HG03139 (cell line): ENCODE measurements at regions not wholly inside any gene's neighbourhood (a gene's known extent, or its start where the extent isn't known, plus 50 kb on each side); places are given as distances from the start of the nearest gene placed in this dataset.
"Not testable (repeated sequence)": the region's sequence is repeated elsewhere in the genome, so short reads cannot be mapped to it uniquely, and the experiment has no call there.

Experiments used
- ATAC-seq: cut with Tn5 transposase; IDR thresholded peaks from one replicate; pipeline ENCODE4 v1.9.1; 2021; ENCODE audit not compliant: unreplicated experiment

- no peak for ATAC-seq
These were observed 207.2 kb upstream of the ZNF184 start for GRCh38 chr6:27679964-27680694.

- no peak for ATAC-seq
These were observed 206.5 kb upstream of the ZNF184 start for GRCh38 chr6:27679308-27679963.

DNA sequence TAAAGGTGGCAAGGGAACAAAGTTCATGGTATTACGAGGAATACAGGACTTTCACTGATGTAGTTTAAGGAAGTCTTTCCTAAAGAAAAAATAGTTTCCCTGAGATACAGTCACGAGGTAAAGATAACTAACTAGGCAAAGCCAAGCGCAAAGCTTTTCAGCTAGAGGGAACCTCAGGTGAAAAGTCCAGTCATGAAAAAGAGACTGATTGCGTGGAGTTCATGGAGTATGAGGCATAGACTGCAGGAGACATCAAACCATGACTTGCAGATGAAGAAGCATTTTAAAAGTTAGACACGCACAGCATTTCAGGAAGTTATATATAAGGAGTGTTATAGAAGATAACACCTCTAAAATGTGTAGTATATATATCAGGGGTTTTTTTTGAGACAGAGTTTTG, 205.6 kb upstream of the ZNF184 start:
- no peak for ATAC-seq

- ATAC-seq = no peak
These were observed 202.0 kb upstream of the ZNF184 start for GRCh38 chr6:27674882-27675281.

DNA sequence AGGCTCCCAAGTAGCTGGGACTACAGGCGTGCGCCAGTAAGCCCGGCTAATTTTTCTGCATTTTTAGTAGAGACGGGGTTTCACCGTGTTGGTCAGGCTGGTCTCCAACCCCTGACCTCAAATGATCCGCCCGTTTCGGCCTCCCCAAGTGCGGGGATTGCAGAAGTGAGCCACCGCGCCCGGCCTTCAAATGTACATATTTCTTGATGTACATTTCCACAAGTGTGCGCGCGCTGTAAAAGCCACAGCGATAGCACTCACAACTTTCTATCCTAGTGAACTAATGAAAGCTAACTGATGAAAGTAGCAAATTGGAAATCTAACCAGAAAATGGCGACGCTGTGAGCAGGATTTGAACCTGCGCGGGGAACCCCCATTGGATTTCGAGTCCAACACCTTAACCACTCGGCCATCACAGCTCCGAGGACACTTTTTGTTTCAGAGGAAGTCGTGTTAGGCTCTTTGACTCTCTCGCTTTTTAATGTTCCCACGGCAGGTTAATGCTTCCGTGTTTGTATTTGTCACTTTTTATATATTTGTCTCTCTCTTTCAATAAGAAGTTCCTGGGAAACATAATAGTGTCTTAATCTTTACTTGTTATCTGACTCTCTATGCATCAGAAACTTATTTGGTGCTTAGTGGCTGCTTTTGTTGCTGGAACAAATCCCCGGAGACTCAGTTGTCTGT, 199.4 kb upstream of the ZNF184 start:
- peak; percentile 53 for ATAC-seq

DNA sequence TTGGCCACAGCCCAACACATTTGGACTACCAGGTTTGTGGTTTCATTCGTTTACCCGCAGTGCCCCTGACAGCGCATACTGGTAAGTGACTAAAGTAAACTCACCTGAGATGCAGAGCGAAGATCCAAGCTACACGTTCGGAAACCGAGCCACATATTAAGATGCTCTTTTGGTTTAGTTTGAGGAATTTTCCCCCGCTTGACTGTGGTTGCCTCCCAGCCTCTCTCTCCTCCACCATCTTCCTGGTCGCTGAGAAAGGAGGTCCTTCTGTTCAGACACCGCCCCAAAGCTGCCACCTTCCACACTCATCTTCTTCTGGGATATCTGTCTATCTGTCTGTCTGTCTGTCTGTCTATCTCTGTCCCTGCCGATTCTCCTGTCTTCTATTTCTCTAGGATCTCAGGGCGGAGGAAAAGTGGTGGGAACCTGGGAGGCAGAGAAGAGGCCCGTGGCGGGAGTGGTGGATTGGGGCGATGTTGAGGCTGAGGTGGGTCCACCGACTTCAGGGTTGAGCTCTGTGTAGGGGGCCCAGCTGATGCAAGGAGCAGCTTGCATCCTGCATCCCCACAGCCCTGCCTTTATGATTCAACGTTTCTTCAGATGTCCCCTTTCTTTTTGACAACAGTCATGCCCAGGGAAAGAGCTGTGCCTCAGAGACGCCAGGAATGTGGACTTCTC, 196.9 kb upstream of the ZNF184 start:
- no peak for ATAC-seq

DNA sequence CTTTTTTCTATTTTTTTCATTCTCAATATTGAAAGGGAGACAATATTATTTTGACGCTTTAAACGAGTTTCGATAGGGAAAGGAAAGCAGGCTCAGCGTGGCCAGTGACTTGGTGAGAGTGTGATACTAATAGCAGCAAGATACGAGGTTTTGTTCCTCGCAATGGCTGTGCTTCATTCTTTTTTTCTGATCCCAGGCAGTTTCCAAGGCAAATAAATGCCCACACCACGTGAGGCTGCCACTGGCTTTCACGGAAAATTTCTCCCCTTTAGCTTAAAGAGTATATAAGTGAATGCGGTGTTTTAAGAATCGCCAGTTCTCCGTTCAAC, 196.4 kb upstream of the ZNF184 start:
- no peak for ATAC-seq

DNA sequence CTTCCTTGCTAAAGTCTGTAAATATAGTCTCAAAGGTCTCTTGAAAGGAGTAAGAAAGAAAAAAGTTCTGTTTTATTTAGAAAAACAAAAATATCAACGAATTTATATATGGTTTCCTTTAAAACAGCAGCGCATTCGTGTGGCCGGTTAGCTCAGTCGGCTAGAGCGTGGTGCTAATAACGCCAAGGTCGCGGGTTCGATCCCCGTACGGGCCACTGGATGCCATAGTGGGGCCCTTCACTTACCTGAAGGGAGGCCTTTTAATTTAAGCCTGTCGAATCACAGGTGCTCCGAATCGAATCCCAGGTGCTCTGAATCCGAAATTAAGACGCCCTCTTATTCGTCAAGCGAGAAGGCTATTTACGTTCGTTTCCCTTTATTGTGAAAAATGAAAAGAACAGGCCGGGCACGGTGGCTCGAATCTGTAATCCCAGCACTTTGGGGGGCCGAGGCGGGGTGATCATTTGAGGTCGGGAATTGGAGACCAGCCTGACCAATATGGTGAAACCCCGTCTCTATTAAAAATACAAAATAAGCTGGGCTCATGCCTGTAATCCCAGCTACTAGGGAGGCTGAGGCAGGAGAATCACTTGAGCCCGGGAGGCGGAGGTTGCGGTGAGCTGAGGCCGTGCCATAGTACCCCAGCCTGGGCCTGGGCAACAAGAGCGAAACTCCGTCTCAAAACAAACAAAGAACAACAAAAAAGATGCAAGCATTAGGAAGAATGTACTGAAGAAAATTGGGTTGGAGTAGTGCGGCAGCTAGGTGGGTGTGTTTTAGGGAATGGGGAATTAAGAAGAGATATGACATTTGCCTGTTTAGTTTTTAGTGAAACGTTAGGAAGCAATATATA, 195.8 kb upstream of the ZNF184 start:
- ATAC-seq = no peak

GRCh38 chr6:27667657-27668441, 194.9 kb upstream of the ZNF184 start:
- no peak for ATAC-seq

GRCh38 chr6:27667016-27667656, 194.2 kb upstream of the ZNF184 start:
- ATAC-seq = no peak

- no peak for ATAC-seq
These were observed 189.9 kb upstream of the ZNF184 start for GRCh38 chr6:27662769-27663168.

GRCh38 chr6:27662212-27662611, 189.3 kb upstream of the ZNF184 start:
- ATAC-seq = not testable (repeated sequence)

GRCh38 chr6:27653143-27653825, 180.4 kb upstream of the ZNF184 start:
- not testable (repeated sequence) for ATAC-seq

DNA sequence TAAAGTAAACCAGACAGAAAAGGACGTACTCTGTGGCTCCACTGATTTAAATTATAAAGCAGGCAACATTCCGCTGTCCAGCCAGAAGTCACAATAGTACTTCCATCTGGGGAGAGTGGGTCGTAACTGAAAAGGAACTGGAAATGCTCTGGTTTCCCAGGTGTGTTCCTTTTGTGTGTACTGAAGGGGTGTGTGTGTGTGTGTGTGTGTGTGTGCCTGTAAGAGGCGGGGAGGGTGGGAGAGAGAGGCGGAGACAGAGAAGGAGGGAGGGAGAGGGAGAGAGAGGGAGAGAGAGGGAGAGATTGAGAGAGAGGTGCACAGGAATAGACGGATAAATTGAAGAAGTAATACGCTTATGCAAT, 178.4 kb upstream of the ZNF184 start:
- no peak for ATAC-seq

- ATAC-seq = no peak
These were observed 177.9 kb upstream of the ZNF184 start for GRCh38 chr6:27650620-27651370.

DNA sequence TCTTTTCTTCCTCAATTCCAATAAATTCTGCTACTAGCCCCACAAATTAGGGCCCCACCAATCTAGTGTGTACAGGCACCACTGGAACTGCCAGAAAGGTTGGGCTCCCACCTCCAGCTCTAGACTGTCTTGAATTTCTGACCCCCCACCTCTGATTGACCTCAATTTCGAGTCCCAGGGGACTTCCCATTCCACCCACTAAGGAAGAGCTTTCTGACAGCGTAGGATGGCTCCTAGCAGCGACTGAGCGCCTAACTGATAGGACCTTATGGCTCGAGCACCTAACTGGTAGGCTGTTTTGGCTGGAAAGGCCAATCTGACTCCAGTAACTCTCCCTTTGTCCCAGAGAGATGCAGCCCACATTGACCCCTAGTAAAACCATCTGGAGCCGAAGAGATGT, 171.6 kb upstream of the ZNF184 start:
- no peak for ATAC-seq

DNA sequence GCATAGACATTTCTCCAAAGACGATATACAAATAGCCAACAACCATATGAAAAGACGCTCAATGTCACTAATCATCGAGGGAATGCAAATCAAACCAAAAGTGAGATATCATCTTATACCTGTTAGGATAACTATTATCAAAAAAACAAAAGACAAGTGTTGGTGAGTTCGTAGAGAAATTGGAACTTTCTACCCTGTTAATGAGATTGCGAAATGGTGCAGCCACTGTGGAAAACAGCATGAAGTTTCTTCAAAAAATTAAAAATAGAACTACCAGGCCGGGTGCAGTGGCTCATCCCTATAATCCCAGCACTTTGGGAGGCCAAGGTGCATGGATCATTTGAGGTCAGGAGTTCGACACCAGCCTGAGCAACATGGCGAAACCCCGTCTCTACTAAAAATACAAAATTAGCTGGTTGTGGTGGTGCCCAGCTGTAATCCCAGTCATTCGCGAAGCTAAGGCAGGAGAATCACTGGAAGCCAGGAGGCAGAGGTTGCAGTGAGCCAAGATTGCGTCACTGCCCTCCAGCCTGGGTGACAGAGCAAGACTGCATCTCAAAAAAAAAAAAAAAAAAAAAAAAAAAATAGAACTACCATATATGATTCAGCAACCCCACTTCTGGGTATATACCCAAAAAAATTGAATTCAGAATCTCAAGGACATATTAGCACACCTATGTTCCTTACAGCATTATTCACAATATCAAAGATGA, 170.0 kb upstream of the ZNF184 start:
- ATAC-seq = no peak

- ATAC-seq = not testable (repeated sequence)
These were observed 163.0 kb upstream of the ZNF184 start for GRCh38 chr6:27635886-27636285.
